GM18951 (cell line): ENCODE measurements at regions not wholly inside any gene's neighbourhood (a gene's known extent, or its start where the extent isn't known, plus 50 kb on each side); places are given as distances from the start of the nearest gene placed in this dataset.

Experiments used
- POLR2A ChIP-seq: IDR thresholded peaks from 4 replicates; pipeline ENCODE4 v1.6.1; 2011; ENCODE audit warnings: mild to moderate bottlenecking; ENCODE audit not compliant: insufficient read length, insufficient read depth; ENCODE audit errors: extremely low read depth
- in situ Hi-C: fragments of 300-500 bp; cut with MboI; formaldehyde crosslinking; loops from one replicate; pipeline ENCODE4 v1.12.0; 2022; ENCODE audit warnings: low sequenced_read_pairs, mixed read lengths, inconsistent platforms; ENCODE audit not compliant: unreplicated experiment

- TF ChIP-seq POLR2A, result no peak
- in situ Hi-C loops, result no loop called here
These were observed 142.7 kb upstream of the ADAMTSL1 start for GRCh38 chr9:18331310-18331684.

- no peak for TF ChIP-seq POLR2A
- in situ Hi-C loops, result no loop called here
These were observed 142.1 kb upstream of the ADAMTSL1 start for GRCh38 chr9:18331808-18332209.

GRCh38 chr9:18333157-18333556 is 140.8 kb upstream of the ADAMTSL1 start:
- in situ Hi-C loops, result no loop called here
- no peak for TF ChIP-seq POLR2A

GRCh38 chr9:18335825-18336224 is 138.1 kb upstream of the ADAMTSL1 start:
- no peak for TF ChIP-seq POLR2A
- in situ Hi-C loops, result no loop called here

GRCh38 chr9:18338042-18338441 is 135.9 kb upstream of the ADAMTSL1 start:
- in situ Hi-C loops, result no loop called here
- TF ChIP-seq POLR2A, result no peak

GRCh38 chr9:18343784-18344183 is 130.2 kb upstream of the ADAMTSL1 start:
- no peak for TF ChIP-seq POLR2A
- in situ Hi-C loops, result no loop called here

GRCh38 chr9:18346745-18347144 is 127.2 kb upstream of the ADAMTSL1 start:
- no peak for TF ChIP-seq POLR2A
- in situ Hi-C loops, result no loop called here

GRCh38 chr9:18347386-18348082 is 126.4 kb upstream of the ADAMTSL1 start:
- in situ Hi-C loops, result no loop called here
- TF ChIP-seq POLR2A, result no peak

GRCh38 chr9:18348083-18348475 is 125.9 kb upstream of the ADAMTSL1 start:
- TF ChIP-seq POLR2A, result no peak
- in situ Hi-C loops, result no loop called here

- no peak for TF ChIP-seq POLR2A
These were observed 124.4 kb upstream of the ADAMTSL1 start for GRCh38 chr9:18349530-18349929.

GRCh38 chr9:18350036-18350435 is 123.9 kb upstream of the ADAMTSL1 start:
- in situ Hi-C loops, result no loop called here

More at GRCh38 chr9:18349530-18349929, 124.4 kb upstream of the ADAMTSL1 start:
- in situ Hi-C loops, result no loop called here

GRCh38 chr9:18350995-18351595 is 122.9 kb upstream of the ADAMTSL1 start:
- in situ Hi-C loops, result no loop called here
- no peak for TF ChIP-seq POLR2A

More at GRCh38 chr9:18350036-18350435, 123.9 kb upstream of the ADAMTSL1 start:
- no peak for TF ChIP-seq POLR2A

GRCh38 chr9:18352711-18353110 is 121.2 kb upstream of the ADAMTSL1 start:
- TF ChIP-seq POLR2A, result no peak
- in situ Hi-C loops, result no loop called here

GRCh38 chr9:18353473-18353872 is 120.5 kb upstream of the ADAMTSL1 start:
- in situ Hi-C loops, result no loop called here
- no peak for TF ChIP-seq POLR2A
